HS-27A (cell line): ENCODE measurements at regions not wholly inside any gene's neighbourhood (a gene's known extent, or its start where the extent isn't known, plus 50 kb on each side); places are given as distances from the start of the nearest gene placed in this dataset.
A peak's percentile ranks its signal among the peaks of the same experiment; 100 is the strongest.

Source experiments
- DNase-seq: peaks from one replicate; pipeline ENCODE4 v3.0.0-alpha.2; 2012; ENCODE audit warnings: low read depth, missing footprints

DNA sequence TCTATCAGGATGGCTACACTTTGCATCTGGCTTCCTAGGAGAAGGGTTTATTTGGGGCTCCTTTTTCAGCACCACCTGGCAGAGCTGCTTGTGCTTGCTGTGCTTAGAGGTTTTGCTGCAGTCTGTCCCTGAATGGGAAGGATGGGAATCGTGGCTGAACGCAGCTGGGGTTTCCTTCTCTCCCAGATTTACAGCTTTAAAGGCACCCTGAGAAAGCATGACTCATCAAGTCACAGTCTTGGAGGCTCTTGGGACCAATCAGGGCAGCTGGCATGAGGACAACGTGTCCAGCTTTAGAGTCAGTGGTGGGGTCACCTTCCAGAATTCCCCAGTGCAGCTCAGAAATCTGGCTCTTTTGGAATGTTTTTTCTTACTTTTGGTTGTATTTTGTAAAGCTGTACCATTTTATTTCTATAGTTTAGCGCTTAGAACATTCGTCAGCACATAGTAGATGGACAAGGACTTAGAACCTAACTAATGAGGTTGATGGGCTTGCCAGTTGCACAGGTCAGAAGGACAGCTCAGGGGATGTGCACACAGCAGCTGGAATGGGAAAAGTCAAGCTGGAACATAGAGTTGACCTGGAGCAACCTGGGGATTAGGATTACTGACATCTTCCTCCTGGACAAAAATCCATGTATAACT, 222.6 kb downstream of the PRDM2 start:
- no peak for DNase-seq

DNA sequence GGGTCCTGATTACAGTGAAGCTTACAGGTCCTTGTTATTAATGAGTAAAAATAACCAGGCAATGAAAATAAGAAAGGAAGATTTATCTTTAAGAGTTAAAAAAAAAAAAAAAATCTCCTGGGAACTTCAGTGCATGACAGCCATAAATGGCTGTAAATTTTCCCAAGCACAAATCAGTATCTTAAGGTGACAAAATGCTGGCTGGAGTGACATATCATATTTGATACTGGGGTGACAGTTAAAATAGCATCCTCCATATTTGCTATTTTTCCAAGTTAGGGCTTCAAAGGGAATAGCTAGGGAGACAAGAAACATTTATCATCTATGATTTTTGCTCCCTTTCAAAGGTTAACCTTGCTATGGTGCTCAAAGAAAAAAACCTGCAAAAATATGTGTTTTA, 226.6 kb downstream of the PRDM2 start:
- DNase-seq, result no peak

DNA sequence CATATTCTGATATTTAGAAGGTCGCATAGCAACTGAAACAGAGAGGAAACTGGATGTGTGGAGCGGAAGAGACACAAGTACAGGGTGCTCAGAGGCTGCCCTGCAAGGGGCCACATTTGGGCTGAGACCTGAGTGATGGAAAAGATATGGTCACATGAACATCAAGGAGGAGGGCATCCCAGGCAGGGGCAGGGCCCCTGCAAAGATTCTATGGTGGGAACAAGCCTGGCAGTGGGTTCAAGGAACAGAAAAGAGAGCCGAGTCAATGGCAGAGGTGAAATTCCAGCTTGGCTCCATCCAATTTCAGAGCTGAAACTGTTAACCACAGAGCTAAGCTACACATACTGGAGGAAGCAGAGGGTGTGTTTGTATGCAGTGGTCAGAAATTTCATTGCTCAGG, 227.7 kb downstream of the PRDM2 start:
- DNase-seq, result no peak

DNA sequence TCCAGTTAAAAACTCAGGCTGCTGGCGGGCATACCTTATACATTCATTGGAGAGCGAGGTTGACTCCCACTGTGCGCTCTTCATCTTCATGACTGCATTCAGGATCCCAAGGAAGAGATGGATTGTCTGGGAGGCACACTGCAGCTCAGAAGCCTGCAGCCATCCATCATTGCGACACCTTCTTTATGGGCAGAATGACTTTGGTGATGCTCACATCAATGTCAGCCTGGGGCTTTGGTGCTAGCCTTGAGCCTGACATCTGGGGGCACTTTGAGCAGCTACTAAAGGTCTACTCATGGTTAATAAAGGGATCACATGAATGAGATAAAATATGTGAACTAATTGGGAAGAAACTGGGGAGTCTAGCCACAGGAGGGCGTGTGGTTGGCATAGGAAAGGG, 229.3 kb downstream of the PRDM2 start:
- no peak for DNase-seq

DNA sequence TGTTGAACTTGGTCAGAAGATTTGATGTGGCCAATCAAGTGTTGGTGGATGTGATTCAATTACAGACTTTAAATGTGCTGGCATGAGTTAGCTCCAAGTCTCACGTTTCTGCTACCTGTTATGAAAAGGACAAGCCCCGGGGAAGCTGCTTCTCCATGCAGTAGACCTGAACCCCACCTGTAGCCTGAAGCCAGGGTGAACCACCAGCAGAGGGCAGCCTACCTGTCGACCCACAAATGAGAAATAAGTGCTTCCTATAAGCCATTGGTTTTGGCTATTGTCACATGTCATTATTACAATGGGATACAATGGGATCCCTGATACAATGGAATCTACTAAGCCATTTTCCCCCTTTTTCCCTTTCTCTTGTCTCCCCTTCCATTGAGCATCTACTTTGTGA, 230.2 kb downstream of the PRDM2 start:
- DNase-seq, result no peak

DNA sequence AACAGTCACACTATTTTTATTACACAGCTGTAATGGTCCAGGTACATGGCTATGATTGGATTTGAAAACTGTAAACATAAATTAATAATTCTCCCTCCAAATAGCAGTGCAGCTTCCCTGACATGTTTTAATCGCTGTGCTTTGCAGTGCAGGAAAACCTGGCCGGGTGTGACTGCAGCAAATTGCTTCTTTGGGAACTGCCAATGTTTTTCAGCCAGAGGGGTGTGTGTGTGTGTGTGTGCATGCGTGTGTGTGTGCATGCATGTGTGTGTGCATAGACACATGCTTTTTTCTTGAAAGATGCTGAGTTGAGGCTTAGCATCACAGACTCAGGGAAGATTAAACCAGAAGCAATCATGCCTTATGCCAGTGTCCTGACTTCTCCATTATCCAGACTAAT, 231.2 kb downstream of the PRDM2 start:
- DNase-seq, result no peak

DNA sequence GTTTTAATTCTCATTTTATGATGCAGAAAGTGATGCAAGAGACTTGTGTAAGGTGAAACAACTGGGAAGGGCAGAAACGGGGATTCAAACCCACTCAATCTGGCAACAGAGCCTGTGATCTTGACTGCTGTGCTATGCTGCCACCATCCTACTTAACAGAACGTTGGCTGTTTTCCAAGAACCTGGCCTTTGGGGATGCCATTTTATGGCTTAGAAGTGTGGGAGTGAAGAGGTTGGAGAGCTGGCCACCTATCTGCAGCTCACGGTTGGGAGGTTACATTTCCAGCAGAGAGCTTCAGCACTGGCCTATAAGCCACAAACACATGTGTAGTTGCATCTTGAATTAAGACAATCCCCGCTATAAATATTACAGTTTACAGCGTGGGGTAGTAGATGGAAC, 235.3 kb downstream of the PRDM2 start:
- DNase-seq, result no peak

DNA sequence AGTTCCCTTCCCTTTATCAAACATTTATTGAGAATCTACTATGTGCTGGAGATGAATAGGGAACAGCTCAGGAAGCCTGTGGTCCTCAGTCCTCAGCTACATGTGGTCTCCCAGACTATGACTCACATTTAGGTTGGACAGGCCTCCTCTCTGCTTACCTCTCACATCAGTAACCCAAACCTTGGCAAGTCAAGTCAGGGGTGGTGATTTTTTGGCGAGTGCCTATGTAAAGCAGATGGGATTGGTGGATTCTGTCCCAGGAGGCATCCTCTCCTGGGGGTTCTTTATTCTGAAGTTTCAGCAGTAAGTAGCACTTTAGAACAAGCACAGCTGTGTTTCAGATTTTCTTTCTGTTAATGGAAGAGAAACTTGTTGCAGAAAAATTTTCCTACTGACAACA, 241.3 kb downstream of the PRDM2 start:
- no peak for DNase-seq

DNA sequence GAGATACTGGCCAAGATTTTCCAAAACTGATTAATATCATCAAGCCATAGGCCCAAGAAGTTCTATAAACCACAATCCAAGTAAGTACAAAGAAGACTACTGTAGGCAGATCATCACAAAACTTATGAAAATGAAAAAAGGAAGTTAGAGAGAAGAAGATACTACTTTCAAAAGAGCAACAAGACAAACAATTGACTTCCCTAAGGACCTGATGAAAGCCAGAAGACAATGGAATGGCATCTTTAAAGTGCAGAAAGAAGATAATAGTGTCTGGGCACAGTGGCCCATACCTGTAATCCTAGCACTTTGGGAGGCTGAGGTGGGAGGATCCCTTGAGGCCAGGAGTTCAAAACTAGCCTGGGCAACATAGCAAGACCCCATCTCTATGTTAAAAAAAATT, 243.1 kb downstream of the PRDM2 start:
- DNase-seq, result no peak

DNA sequence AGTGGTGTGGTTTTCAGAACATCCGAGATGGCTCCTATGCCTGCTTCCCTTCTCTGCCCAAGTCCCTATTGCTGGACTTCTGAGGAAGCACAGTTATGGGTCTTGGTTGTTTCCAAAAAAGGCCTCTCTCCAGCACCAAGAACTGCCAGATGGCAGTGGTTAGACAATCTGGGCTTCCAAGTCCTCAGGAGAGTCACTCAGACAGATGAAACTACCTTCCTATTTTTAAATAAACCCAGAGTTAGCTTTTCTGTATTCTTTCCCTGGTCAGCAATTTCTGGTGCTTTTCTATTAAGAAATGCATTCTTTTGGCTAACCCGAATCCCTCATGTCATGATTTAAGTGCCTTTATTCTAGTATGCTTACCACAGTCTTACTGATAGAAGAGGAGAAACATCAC, 245.9 kb downstream of the PRDM2 start:
- DNase-seq, result no peak

DNA sequence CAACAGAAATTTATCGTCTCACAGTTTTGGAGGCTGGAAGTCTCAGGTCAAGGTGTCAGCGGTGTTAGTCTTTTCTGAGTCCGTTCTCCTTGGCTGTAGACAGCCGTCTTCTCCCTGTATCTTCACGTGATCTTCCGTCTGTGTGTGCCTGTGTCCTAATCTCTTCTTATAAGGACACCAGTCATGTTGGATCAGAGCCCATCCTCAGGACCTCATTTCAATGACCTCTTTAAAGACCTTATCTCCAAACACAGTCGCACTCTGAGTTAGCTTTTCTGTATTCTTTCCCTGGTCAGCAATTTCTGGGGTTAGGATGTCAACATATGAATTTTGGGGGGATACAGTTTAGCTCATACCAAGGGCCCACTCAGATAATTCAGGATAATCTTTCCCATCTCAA, 247.7 kb downstream of the PRDM2 start:
- DNase-seq, result no peak

DNA sequence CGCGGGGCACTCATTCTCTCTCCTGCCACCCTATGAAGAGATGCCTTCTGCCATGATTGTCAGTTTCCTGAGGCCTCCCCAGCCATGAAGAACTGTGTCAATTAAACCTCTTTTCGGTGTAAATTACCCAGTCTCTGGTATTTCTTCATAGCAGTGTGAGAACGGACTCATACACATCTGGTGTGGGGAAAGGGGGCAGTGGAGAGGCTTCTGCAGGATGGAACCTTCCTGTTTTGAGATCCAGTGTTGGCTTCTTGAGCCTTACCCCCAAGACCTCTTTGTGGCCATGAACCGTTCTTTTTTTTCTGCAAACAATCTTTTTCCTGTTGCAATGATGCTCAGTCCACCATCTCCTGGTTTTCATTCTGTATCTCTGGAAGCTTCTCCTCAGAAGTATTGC, 248.4 kb downstream of the PRDM2 start:
- no peak for DNase-seq

DNA sequence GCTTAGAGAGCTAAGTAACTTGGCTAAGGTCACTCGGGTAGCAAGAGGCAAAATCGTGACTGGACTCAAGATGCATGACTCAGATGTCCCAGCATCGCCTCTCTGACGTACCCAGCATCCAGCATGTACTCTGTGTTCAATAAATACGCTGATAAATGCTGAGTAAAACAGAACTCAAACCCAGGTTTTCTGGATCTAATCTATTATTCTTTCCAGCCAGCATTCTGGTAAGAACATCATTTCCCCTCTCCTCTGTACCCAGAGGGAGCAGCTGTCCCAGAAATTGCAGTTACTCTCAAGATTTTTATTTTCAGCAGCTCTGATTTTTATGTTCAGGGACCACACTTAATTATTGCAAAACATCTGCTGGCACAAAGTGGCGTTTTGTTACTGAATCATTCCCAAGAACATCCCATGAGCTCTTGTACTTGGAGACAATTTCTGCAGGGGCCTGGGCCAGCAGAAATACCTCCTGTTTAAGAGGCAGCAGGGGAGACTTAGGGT, 249.0 kb downstream of the PRDM2 start:
- no peak for DNase-seq

DNA sequence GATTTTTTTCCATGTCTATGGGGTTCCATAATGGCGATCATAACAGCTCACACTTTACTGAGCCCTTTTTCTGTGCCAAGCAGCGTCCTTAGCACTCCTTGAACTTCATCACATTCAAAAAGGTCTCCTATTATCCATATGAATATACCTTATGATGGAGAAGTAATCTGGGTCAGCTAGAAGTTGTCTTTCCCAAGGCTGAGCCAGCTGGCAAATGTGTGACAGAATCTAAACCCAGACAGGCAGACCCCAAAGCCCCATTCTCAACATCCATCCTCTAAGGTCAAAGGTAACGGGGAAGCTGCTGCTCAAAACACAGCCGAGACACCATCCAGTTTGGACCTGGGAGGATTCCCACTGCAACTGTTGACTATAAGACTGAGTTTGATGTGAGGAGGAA, 249.6 kb downstream of the PRDM2 start:
- no peak for DNase-seq

DNA sequence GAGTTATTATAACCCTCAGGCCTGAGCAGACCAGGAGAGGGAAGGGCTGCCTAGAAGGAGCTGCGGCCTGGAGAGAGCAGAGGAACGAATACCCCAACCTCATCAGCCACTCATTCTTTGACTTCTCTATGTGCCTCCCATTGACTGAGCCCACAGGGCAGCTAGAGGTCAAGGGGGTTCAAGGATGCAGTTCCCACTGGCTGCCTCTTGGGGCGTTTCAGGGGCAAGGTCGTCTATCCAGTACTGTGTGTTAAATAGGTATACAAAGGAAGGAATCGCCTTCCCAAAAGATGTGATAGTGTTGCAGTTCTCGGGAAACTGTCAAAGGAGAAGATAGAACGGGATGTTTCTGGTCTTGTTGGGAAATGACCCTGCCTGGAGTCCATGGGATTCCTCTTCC, 250.6 kb downstream of the PRDM2 start:
- DNase-seq, result no peak

DNA sequence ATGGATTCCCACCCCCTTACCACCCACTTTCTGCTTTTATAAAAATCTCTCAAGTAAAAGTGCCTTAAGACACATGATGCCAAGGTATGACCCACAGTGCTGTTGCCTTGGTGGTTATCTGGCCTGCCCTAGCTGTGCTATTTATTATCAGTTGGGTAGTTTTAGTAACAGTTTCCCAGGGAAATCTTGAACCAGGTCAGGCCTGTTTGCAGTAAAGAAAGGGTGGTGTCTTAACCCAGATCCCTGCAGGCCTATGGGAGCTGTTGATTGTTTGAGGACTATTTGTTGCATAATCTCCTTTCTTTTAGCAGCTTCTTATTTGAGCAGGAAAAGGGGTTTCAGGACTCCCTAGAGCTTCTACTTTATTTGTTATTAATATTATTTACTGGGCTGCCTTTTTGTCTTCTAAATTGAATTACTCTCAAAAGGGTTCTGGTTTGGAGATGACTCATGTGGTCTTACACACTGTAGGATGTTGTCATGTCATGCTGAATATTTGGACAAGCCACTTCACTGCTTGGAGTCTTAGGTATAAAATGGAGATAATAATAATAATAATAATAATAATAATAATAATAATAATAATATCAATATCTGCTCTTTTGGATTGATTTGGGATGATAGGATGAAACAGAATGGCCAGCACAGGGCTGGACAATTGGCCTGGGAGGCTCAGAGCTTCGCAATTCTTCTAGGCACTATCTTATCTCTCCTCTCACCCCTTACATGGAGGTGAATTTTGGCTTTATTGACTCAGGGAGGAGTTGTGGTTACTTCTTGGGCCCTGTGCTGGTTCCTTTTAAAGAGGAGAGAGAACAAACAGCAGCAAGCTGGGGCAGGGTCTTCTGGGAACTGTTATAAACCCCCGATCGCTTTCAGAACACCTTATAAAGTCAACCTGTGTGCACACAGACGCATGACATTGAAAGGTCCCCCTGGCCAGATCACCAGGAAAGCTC, 252.1 kb downstream of the PRDM2 start:
- DNase-seq, result no peak

DNA sequence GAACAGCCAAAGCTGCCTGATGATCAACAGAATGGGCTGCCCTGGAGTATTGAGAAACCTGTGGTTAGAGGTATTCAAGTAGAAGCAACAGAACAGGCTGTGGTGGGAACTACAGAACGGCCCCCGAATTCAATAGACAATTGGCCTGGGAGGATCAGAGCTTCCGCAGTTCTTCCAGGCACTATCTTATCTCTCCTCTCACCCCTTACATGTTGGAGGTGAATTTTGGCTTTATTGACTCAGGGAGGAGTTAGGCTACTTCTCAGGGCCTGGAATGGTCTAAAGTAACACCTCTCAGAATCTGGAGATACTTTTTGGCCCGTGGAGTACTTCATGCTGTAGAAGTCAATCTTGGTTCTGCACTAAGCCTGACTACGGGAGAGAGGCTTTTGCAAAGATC, 253.0 kb downstream of the PRDM2 start:
- no peak for DNase-seq

DNA sequence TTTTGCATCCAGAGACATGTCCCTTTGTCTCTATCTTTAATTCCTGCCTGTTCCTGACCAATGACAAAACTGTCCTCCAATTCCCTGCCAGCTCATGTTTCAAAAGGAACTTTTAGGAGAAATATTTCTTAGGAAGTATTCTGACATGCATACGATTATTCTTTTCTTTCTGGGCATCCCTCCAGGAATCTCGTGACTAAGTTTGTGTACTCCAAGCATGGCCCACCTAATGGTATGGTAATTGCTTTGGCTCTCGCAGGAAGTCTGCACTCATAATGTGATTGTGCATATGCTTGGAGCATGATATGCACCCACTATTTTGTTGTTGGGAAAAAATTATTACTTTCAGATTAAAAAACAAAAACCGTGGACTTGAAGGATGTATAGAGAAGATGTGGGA, 256.4 kb downstream of the PRDM2 start:
- DNase-seq, result no peak

DNA sequence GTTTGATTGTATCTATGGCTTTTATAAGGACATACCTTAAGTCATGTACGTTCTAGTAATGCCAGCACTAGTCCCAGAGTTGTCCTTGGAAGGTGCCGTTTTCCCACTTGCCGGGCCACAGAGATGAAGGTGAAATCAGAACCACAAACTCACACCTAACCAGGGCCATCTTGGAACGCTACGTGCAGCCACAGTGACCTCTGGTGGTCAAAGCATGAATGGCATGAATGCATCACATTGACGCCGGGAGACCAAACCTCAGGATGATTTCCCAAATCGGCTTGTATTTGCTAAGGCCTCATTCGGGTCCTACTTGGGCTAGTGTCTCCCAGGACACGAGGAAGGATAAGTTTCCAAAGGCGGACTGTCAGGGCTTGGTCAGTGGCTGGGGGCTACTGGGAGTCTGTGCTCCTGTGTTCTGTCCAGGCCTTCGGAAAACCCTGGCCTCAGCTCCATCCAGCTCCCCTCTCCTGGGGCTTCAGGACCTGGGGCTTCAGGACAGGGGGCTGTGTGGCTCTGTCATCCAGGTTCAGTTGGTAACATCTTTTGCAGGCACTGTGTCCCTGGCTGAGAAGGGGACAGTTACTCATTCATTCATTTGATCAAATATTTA, 260.5 kb downstream of the PRDM2 start:
- DNase-seq, result peak; percentile 14

DNA sequence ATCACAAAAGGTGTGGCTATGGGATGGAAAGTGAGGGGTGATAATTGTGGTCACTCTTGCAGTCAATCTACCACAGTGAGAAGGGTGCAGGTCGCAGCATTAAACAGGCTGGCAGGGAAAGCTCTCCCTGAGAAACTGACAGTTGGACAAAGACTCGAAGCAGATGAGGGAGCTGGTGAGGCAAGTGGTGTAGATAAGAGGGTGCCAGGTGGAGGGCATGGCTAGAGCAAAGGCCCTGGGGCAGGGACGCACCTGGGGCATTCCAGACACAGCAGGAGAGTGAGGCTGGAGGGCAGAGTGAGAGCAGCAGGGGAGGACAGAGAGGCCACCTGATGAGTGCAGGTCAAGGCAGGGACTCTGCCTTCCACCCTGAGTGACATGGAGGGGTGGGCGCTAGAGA, 264.8 kb downstream of the PRDM2 start:
- no peak for DNase-seq

DNA sequence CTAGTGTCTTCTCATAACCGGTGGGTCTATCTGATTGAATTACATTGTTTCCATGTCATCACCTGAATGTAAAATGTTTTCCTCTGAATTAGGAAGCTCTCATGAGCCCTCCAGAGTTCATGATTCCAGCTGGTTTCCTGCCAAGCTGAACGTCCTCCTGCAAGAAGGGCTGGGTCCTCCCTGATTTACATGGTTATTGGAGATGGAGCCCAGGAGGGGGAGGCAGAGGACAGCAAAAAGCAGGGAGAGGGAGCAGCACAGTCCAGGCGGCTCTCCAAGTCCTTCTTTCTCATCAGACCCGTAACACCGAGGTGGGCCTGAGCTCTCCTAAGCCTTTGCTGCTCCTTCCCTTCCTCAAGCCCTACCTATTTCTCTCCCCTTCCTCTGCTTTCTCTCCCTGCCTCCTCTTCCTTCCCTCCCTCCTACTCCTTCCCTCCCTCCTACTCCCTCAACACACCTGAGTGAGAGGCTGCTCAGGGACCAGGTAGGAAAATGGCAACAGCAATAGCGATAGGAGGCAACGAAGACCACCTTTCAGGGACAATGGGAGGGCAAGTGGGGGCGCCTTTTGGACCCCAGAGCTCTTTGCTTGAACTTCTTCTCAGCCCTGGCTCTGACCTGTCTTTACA, 265.9 kb downstream of the PRDM2 start:
- DNase-seq, result peak; percentile 4

DNA sequence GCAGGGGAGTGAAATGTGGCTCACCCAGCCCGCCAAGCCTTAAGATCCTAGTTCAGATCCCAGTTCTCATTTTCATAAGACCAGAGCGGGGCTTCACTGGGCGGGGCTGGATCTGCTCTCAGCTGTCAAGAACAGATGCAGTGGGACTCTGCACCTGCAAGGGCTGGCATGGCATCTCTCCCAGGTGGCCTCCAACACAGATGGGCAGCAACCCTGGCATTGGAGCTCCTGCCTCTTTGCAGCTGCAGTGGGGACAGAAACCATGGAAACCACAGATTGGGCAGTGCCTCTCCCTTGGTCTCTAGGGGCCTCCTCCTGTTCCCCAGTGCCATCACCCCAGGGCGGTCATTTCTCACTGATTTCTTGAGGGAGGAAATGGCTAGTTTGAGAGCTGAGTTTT, 267.7 kb downstream of the PRDM2 start:
- DNase-seq, result no peak

DNA sequence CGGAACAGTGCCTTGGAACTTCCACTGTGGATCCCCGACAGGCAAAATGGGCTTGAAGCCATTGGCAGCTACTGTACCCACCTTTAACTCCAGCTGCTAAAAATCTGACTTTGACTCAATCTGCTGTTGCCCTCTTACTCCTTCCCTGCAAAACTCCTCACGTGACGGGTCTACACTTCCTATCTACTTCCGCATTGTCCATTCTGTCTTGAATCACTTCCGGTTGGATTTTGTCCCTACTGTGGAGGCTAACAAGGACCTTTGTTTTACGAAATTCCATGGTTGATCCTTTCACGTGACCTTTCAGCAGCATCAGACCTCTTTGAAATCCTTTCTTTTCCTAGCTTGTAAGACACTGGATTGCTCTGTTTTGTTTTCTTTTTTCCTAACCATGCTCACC, 268.4 kb downstream of the PRDM2 start:
- no peak for DNase-seq
